K562 (cell line): ENCODE measurements at regions not wholly inside any gene's neighbourhood (a gene's known extent, or its start where the extent isn't known, plus 50 kb on each side); places are given as distances from the start of the nearest gene placed in this dataset.

Source experiments
- ATAC-seq: fragments of 200-7000 bp; cut with Tn5 transposase; 3 replicates; pipeline ENCODE4 v1.9.1; 2020; ENCODE audit warnings: moderate library complexity
- BruUV-seq: library from RNA; stranded (reverse); fragments of 400-500 nt; replicated peaks from 2 replicates; lab custom pipeline; 2021; lab: Mats Ljungman, UMichigan
- CTCF ChIA-PET: fragments of 300-600 bp; formaldehyde crosslinking; extraction: SDS; loops from one replicate; lab custom pipeline; 2021; ENCODE audit warnings: low intra/inter-chr PET ratio; lab: Yijun Ruan, JAX
- POLR2A ChIA-PET: fragments of 300-600, 350-650 bp; sonication (Branson Sonifier 250); formaldehyde crosslinking; extraction: SDS; loops from one replicate; lab custom pipeline; 2021; ENCODE audit warnings: antibody characterized with exemption, inconsistent platforms; lab: Yijun Ruan, JAX
- DNase-seq, 4 experiments: peaks; one replicate each; pipeline versions ENCODE4 v3.0.0 to v3.0.0-alpha.2; 2011 to 2018; ENCODE audit warnings: low spot score in 3 of 4, mixed read lengths in 3 of 4; ENCODE audit errors: extremely low read depth in 1 of 4
- FAIRE-seq: peaks from 2 replicates; lab custom pipeline; 2011; peaks lifted over from hg19 to GRCh38; lab: Jason Lieb, UNC
- H2AFZ ChIP-seq: 2 replicates; pipeline ENCODE4 v1.6.0; 2011; ENCODE audit warnings: low read depth, low read length, control low read depth, inconsistent platforms
- H3K27ac ChIP-seq: fragments of 200-600 bp; 3 replicates; pipeline ENCODE4 v1.8.0; 2011; ENCODE audit warnings: low read depth, mild to moderate bottlenecking, control low read depth, inconsistent platforms, low read length, moderate library complexity, mixed read lengths; ENCODE audit errors: extremely low read depth
- H3K27me3 ChIP-seq, 2 experiments: fragments of 300-600 bp in 1 of 2; 2 replicates in 1 of 2; 3 replicates in 1 of 2; pipeline versions ENCODE4 v1.6.0 to v1.8.0; 2011; ENCODE audit warnings: inconsistent platforms in 2 of 2, low read length in 2 of 2, mild to moderate bottlenecking in 1 of 2, mixed read lengths in 1 of 2, moderate library complexity in 1 of 2; ENCODE audit not compliant: control insufficient read depth in 2 of 2, insufficient read depth in 2 of 2
- H3K36me3 ChIP-seq: fragments of 300-600 bp; 3 replicates; pipeline ENCODE4 v1.8.0; 2011; ENCODE audit warnings: mild to moderate bottlenecking, low read length, inconsistent platforms; ENCODE audit not compliant: control insufficient read depth, insufficient read depth
- H3K4me1 ChIP-seq, 2 experiments: fragments of 200-600 bp in 1 of 2; replicated peaks in 1 of 2; 2 replicates in 1 of 2; 3 replicates in 1 of 2; pipeline versions ENCODE4 v1.5.1 to v1.8.0; 2011; ENCODE audit warnings: inconsistent platforms in 2 of 2, low read length in 2 of 2, mild to moderate bottlenecking in 1 of 2, mixed read lengths in 1 of 2, moderate library complexity in 1 of 2; ENCODE audit not compliant: control insufficient read depth in 2 of 2, insufficient read depth in 2 of 2
- H3K4me2 ChIP-seq: 2 replicates; pipeline ENCODE4 v1.6.1; 2011; ENCODE audit warnings: low read length, control low read depth, inconsistent platforms, mixed read lengths; ENCODE audit not compliant: insufficient read depth
- H3K4me3 ChIP-seq: fragments of 200-600 bp; sonication (generic), shearing (Covaris generic); 2 replicates; pipeline ENCODE4 v1.5.1; 2016; ENCODE audit warnings: control low read depth, inconsistent platforms
- H3K79me2 ChIP-seq: fragments of 200-600 bp; 3 replicates; pipeline ENCODE4 v1.8.0; 2011; ENCODE audit warnings: low read length, inconsistent platforms; ENCODE audit not compliant: control insufficient read depth, insufficient read depth
- H3K9ac ChIP-seq, 2 experiments: 2 replicates each; pipeline versions ENCODE4 v1.6.0 to v1.6.1; 2011; ENCODE audit warnings: low read depth in 2 of 2, low read length in 2 of 2, control low read depth in 1 of 2, inconsistent platforms in 1 of 2, mild to moderate bottlenecking in 1 of 2, mixed read lengths in 1 of 2; ENCODE audit not compliant: insufficient read depth in 1 of 2
- H3K9me1 ChIP-seq: one replicate; pipeline ENCODE4 v1.6.0; 2011; ENCODE audit warnings: inconsistent platforms, mild to moderate bottlenecking, low read length, moderate library complexity; ENCODE audit not compliant: control insufficient read depth, insufficient read depth
- H3K9me3 ChIP-seq: replicated peaks from 2 replicates; pipeline ENCODE4 v1.5.1; 2011; ENCODE audit warnings: low read depth, low read length, inconsistent platforms; ENCODE audit not compliant: control insufficient read depth, insufficient read depth
- H4K20me1 ChIP-seq: replicated peaks from 2 replicates; pipeline ENCODE4 v1.6.1; 2011; ENCODE audit warnings: low read length, inconsistent platforms, mixed read lengths; ENCODE audit not compliant: control insufficient read depth, insufficient read depth
- CREM ChIP-seq: IDR thresholded peaks from 2 replicates; pipeline ENCODE4 v1.6.1; 2014; ENCODE audit warnings: antibody characterized with exemption, low read depth
- ERF ChIP-seq: fragments of 450-650 bp; formaldehyde crosslinking; IDR thresholded peaks from 2 replicates; pipeline ENCODE4 v1.4.0; 2020; ENCODE audit warnings: mild to moderate bottlenecking, mixed read lengths
- ETS1 ChIP-seq: conservative IDR thresholded peaks from 2 replicates; pipeline ENCODE4 v1.6.1; 2011; ENCODE audit warnings: low read depth, mild to moderate bottlenecking, low read length; ENCODE audit not compliant: control insufficient read depth
- FOXA3 ChIP-seq, 2 experiments: fragments of 450-650 bp in 1 of 2; sonication (generic) in 1 of 2; formaldehyde crosslinking; IDR thresholded peaks in 1 of 2; conservative IDR thresholded peaks in 1 of 2; 2 replicates each; pipeline versions ENCODE4 v1.4.0 to v1.8.0; 2020 to 2022; ENCODE audit warnings: mild to moderate bottlenecking in 2 of 2, missing genetic modification reagents in 1 of 2
- GABPA ChIP-seq: fragments of 200-800 bp; sonication (Bioruptor generic); conservative IDR thresholded peaks from 2 replicates; pipeline ENCODE4 v1.6.1; 2016; ENCODE audit warnings: low read depth, missing genetic modification characterization, missing compliant biosample characterization
- HCFC1 ChIP-seq: IDR thresholded peaks from 2 replicates; pipeline ENCODE4 v1.6.1; 2012; ENCODE audit warnings: low read depth, low read length, improper control_type of control experiment
- MXD1 ChIP-seq: fragments of 250-450 bp; sonication (Bioruptor Pico); IDR thresholded peaks from 2 replicates; pipeline ENCODE4 v1.8.0; 2021; ENCODE audit warnings: borderline replicate concordance, mild to moderate bottlenecking, moderate library complexity; ENCODE audit not compliant: poor library complexity, severe bottlenecking
- RFX1 ChIP-seq: fragments of 450-650 bp; IDR thresholded peaks from 2 replicates; pipeline ENCODE4 v1.6.1; 2016; ENCODE audit warnings: mild to moderate bottlenecking, moderate library complexity
- RFX5 ChIP-seq: IDR thresholded peaks from 2 replicates; pipeline ENCODE4 v1.6.1; 2011; ENCODE audit warnings: low read depth, mild to moderate bottlenecking, improper control_type of control experiment, low read length
- RNF219 ChIP-seq: fragments of 250-450 bp; sonication (Bioruptor Pico); IDR thresholded peaks from 2 replicates; pipeline ENCODE4 v1.5.0; 2022; ENCODE audit warnings: mild to moderate bottlenecking
- SLC30A9 ChIP-seq: fragments of 250-450 bp; sonication (Bioruptor Pico); IDR thresholded peaks from 2 replicates; pipeline ENCODE4 v1.8.0; 2022; ENCODE audit warnings: mild to moderate bottlenecking, moderate library complexity
- TEAD2 ChIP-seq: fragments of 450-650 bp; IDR thresholded peaks from 2 replicates; pipeline ENCODE4 v1.6.1; 2016; ENCODE audit warnings: missing genetic modification characterization, control low read depth, missing compliant biosample characterization
- ZNF224 ChIP-seq: sonication (generic); formaldehyde crosslinking; IDR thresholded peaks from 2 replicates; pipeline ENCODE4 v1.8.0; 2022; ENCODE audit warnings: mild to moderate bottlenecking, missing genetic modification reagents
- ZNF280A ChIP-seq: fragments of 450-650 bp; IDR thresholded peaks from 2 replicates; pipeline ENCODE4 v1.6.1; 2018; ENCODE audit warnings: mild to moderate bottlenecking, low read depth; ENCODE audit not compliant: partially characterized antibody
- ZZZ3 ChIP-seq: fragments of 450-650 bp; IDR thresholded peaks from 2 replicates; pipeline ENCODE4 v1.6.1; 2016; ENCODE audit warnings: antibody characterized with exemption, mild to moderate bottlenecking, moderate library complexity
- WGBS: fragments of 100-300 bp; shearing (Covaris generic); methylation state at CpG from one replicate; pipeline ENCODE4 v1.1.6; 2016; ENCODE audit warnings: low coverage, mixed read lengths; ENCODE audit not compliant: insufficient coverage; ENCODE audit errors: missing lambda C conversion rate; 5-methylcytosine and 5-hydroxymethylcytosine counted together
- in situ Hi-C: fragments of 300-500 bp; cut with MboI; formaldehyde crosslinking; loops from 4 replicates; pipeline ENCODE4 v1.15.0; 2018; ENCODE audit warnings: inconsistent platforms, mixed read lengths
- intact Hi-C: fragments of 100-400 bp; cut with micrococcal nuclease; formaldehyde crosslinking; loops from 2 replicates; pipeline ENCODE4 v1.14.2; 2022

GRCh38 chr4:159684061-159684460 lies 581.2 kb downstream of the RAPGEF2 start:
- ATAC-seq (no peak), DNase-seq (no peak), FAIRE-seq (no peak)
- intact Hi-C loops (no loop called here), in situ Hi-C loops (no loop called here)
- ChIA-PET POLR2A (no interaction called here), CTCF (no interaction called here)
- Histone ChIP-seq H2AFZ (no peak overlapping the region), H3K27me3 (no peaks in the 10 kb centered on the region), H4K20me1 (no peaks in the 10 kb centered on the region), H3K79me2 (no peaks in the 10 kb centered on the region), H3K4me1 (no peaks in the 10 kb centered on the region), H3K27ac (no peak overlapping the region), H3K9me1 (no peaks in the 10 kb centered on the region), H3K4me2 (no peak overlapping the region), H3K4me3 (no peak overlapping the region), H3K36me3 (no peaks in the 10 kb centered on the region), H3K9me3 (no peaks in the 10 kb centered on the region), H3K9ac (no peak overlapping the region)
- 0% methylated on average over 1 of the region's 1 CpG for WGBS
- BruUV-seq, result no TSS peak
- no peak for TF ChIP-seq RNF219 (CRISPR knock-in tag)
- TF ChIP-seq ERF (CRISPR knock-in tag), result no peak
- no peak for TF ChIP-seq ZNF224 (CRISPR knock-in tag)
- no peak for TF ChIP-seq GABPA (tag)
- TF ChIP-seq CREM, result no peak
- TF ChIP-seq ZZZ3, result no peak
- TF ChIP-seq ZNF280A, result no peak
- TF ChIP-seq HCFC1, result no peak
- no peak for TF ChIP-seq RFX5
- TF ChIP-seq TEAD2 (tag), result no peak
- TF ChIP-seq SLC30A9 (CRISPR knock-in tag), result no peak
- no peak for TF ChIP-seq ETS1
- no peak for TF ChIP-seq FOXA3 (CRISPR knock-in tag; conservative IDR thresholded peaks at IDR 0.05 in 1 of 2, IDR thresholded peaks at IDR 0.05 in 1 of 2)
- TF ChIP-seq MXD1 (CRISPR knock-in tag), result no peak
- no peak for TF ChIP-seq RFX1
